ENCODE measurements at regions not wholly inside any gene's neighbourhood (a gene's known extent, or its start where the extent isn't known, plus 50 kb on each side); places are given as distances from the start of the nearest gene placed in this dataset.
"Not testable (repeated sequence)": the region's sequence is repeated elsewhere in the genome, so short reads cannot be mapped to it uniquely, and the experiment has no call there.

DNA sequence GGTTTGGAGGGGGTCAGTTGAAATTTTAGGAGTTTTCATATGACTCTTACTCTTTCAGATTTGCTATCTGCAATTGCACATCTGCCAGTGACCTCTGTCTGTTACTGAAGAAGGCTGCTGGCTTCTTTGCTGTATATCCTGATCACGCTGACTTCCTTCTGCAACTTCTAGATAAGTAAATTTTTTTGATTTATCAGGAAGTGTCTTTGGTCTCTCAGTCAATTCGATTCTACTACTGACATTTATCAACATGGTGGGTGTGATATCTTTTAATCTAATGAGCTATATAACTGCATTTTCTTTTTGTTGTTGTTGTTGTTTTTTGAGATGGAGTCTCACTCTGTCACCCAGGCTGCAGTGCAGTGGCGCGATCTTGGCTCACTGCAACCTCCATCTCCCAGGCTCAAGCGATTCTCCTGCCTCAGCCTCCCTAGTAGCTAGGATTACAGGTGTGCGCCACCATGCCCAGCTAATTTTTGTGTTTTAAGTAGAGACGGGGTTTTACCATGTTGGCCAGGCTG lies 55.7 kb upstream of the HBS1L start:
- TF ChIP-seq, protein P1, sequence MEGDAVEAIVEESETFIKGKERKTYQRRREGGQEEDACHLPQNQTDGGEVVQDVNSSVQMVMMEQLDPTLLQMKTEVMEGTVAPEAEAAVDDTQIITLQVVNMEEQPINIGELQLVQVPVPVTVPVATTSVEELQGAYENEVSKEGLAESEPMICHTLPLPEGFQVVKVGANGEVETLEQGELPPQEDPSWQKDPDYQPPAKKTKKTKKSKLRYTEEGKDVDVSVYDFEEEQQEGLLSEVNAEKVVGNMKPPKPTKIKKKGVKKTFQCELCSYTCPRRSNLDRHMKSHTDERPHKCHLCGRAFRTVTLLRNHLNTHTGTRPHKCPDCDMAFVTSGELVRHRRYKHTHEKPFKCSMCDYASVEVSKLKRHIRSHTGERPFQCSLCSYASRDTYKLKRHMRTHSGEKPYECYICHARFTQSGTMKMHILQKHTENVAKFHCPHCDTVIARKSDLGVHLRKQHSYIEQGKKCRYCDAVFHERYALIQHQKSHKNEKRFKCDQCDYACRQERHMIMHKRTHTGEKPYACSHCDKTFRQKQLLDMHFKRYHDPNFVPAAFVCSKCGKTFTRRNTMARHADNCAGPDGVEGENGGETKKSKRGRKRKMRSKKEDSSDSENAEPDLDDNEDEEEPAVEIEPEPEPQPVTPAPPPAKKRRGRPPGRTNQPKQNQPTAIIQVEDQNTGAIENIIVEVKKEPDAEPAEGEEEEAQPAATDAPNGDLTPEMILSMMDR (IDR thresholded peaks at IDR 0.05), result not testable (repeated sequence)
- not testable (repeated sequence) for TF ChIP-seq EZH2 (IDR thresholded peaks at IDR 0.05; ENCODE audit: borderline replicate concordance, insufficient read depth, low read depth, low read length, poor library complexity, severe bottlenecking)

Measured in B cell (primary cell).